ES-I3 (cell line): ENCODE measurements at regions not wholly inside any gene's neighbourhood (a gene's known extent, or its start where the extent isn't known, plus 50 kb on each side); places are given as distances from the start of the nearest gene placed in this dataset.

Experiments
- H3K36me3 ChIP-seq: 2 replicates; pipeline ENCODE4 v1.6.1; 2013; ENCODE audit warnings: mild to moderate bottlenecking, low read length, control low read depth, moderate library complexity; ENCODE audit not compliant: insufficient read depth
- H3K4me1 ChIP-seq: 2 replicates; pipeline ENCODE4 v1.6.1; 2013; ENCODE audit warnings: mild to moderate bottlenecking, control low read depth, low read length; ENCODE audit not compliant: insufficient read depth
- H3K9ac ChIP-seq: 2 replicates; pipeline ENCODE4 v1.6.1; 2013; ENCODE audit warnings: low read depth, mild to moderate bottlenecking, low read length, moderate library complexity
- H3K9me3 ChIP-seq: 2 replicates; pipeline ENCODE4 v1.6.1; 2013; ENCODE audit warnings: mild to moderate bottlenecking, low read length, moderate library complexity; ENCODE audit not compliant: control insufficient read depth, insufficient read depth

DNA sequence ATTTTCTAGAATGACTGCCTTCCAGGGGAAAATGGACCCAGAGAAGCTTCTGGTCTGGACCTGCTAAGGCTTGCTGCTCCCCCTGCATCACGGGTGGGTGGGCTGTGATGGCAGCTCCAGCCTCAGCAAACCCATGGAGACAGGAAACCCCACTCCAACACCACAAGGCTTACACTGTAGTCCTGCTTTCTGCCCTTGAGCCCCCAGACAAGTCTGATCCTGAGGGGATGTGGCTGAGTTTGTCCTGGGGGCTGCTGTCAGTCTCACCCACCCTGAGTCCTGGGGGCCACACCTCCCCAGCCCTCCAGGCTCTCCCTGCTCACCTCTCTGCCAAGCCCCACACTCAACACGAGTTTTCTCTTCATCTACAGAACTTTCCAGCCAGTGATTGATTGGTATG is 279.4 kb downstream of the EIPR1 start:
- no peaks in the 10 kb centered on the region for H3K9me3 ChIP-seq
- H3K4me1 ChIP-seq: no peaks in the 10 kb centered on the region
- H3K9ac ChIP-seq: no peak overlapping the region

GRCh38 chr2:3097804-3098203 is 279.8 kb downstream of the EIPR1 start:
- Histone ChIP-seq H3K9me3 (no peaks in the 10 kb centered on the region), H3K4me1 (no peaks in the 10 kb centered on the region)

More for the DNA sequence above, 279.4 kb downstream of the EIPR1 start:
- no peaks in the 10 kb centered on the region for H3K36me3 ChIP-seq

GRCh38 chr2:3094999-3095958 is 282.3 kb downstream of the EIPR1 start:
- Histone ChIP-seq H3K9me3 (no peaks in the 10 kb centered on the region; the same call in 1 of the 2 replicates), H3K9ac (no peak overlapping the region), H3K4me1 (no peaks in the 10 kb centered on the region), H3K36me3 (no peaks in the 10 kb centered on the region)

More at GRCh38 chr2:3097804-3098203, 279.8 kb downstream of the EIPR1 start:
- no peaks in the 10 kb centered on the region for H3K36me3 ChIP-seq
- no peak overlapping the region for H3K9ac ChIP-seq

DNA sequence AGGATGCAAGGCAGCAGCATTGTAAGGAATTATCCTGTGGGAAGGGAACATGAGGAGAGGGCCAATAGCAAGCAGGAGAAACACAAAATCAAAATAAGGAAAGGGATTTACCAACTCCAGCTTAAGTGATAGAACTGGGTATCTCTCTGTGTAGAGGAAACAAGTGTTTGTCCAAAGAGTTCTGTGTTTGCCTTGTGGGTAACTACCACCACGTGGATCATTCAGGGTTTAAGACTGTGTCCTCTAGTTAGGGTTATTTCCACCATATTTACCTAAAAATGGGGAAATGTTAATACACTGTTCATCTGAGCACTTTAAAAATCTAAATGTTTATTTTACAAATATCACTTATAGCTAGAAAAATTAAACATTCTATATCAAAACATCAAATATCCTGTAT is 283.3 kb downstream of the EIPR1 start:
- Histone ChIP-seq H3K36me3 (no peaks in the 10 kb centered on the region), H3K4me1 (no peaks in the 10 kb centered on the region), H3K9ac (no peak overlapping the region), H3K9me3 (no peaks in the 10 kb centered on the region; the same call in 1 of the 2 replicates)

GRCh38 chr2:3091696-3092095 is 285.9 kb downstream of the EIPR1 start:
- H3K4me1 ChIP-seq: no peaks in the 10 kb centered on the region
- H3K9me3 ChIP-seq: no peaks in the 10 kb centered on the region; the same call in 1 of the 2 replicates
- no peaks in the 10 kb centered on the region for H3K36me3 ChIP-seq
- H3K9ac ChIP-seq: no peak overlapping the region

- Histone ChIP-seq H3K9ac (no peak overlapping the region), H3K36me3 (no peaks in the 10 kb centered on the region), H3K4me1 (no peaks in the 10 kb centered on the region), H3K9me3 (no peaks in the 10 kb centered on the region)
These were observed 294.9 kb downstream of the EIPR1 start for GRCh38 chr2:3082705-3083104.

GRCh38 chr2:3079959-3080948 is 297.4 kb downstream of the EIPR1 start:
- Histone ChIP-seq H3K9ac (no peak overlapping the region), H3K36me3 (no peaks in the 10 kb centered on the region), H3K9me3 (no peaks in the 10 kb centered on the region), H3K4me1 (no peaks in the 10 kb centered on the region)

DNA sequence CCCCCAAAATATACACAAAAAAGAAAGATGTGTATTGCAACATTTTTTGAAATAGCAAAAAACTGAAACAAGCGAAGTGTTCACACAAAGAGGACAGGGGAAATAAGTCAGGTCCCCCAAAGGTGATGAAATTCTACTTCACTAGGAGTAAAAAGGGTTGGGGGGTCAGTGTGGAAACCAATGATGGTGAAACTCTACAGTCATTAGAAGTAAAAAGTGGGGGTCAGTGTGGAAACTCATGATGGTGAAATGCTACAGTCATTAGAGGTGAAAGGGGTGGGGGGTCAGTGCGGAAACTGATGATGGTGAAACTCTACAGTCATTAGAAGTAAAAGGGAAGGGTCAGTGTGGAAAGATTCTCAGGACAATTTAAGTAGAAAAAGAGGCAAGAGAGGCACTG is 298.2 kb downstream of the EIPR1 start:
- Histone ChIP-seq H3K9ac (no peak overlapping the region), H3K9me3 (no peaks in the 10 kb centered on the region), H3K4me1 (no peaks in the 10 kb centered on the region), H3K36me3 (no peaks in the 10 kb centered on the region)

DNA sequence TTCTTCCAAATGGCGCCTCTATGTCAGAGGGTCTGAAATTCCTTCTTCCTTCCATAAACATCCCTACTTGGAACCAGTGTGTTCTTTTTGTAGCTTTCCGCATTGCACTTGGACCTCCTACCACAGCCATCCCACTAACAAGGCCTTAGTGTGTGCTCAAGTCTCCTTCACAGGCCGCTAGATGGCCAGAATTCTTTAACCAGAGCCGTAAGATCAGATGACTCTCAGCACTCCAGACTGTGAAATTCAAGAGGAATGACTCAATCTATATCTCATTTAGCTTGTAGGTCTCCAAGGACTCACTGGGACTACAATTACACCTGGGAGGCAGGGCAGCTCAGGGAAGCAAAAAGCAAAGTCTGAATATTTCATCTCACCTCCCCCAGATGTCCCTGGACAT is 298.9 kb downstream of the EIPR1 start:
- Histone ChIP-seq H3K4me1 (no peaks in the 10 kb centered on the region), H3K9me3 (no peaks in the 10 kb centered on the region), H3K36me3 (no peaks in the 10 kb centered on the region), H3K9ac (no peak overlapping the region)

GRCh38 chr2:3076848-3077642 is 300.6 kb downstream of the EIPR1 start:
- H3K4me1 ChIP-seq: no peaks in the 10 kb centered on the region
- no peaks in the 10 kb centered on the region for H3K36me3 ChIP-seq
- H3K9ac ChIP-seq: no peak overlapping the region
- no peaks in the 10 kb centered on the region for H3K9me3 ChIP-seq

GRCh38 chr2:3075991-3076340 is 301.7 kb downstream of the EIPR1 start:
- Histone ChIP-seq H3K9ac (no peak overlapping the region), H3K9me3 (no peaks in the 10 kb centered on the region), H3K4me1 (no peaks in the 10 kb centered on the region), H3K36me3 (no peaks in the 10 kb centered on the region)

- Histone ChIP-seq H3K4me1 (no peaks in the 10 kb centered on the region), H3K9me3 (no peaks in the 10 kb centered on the region), H3K36me3 (no peaks in the 10 kb centered on the region), H3K9ac (no peak overlapping the region)
These were observed 302.2 kb downstream of the EIPR1 start for GRCh38 chr2:3075316-3075990.

- Histone ChIP-seq H3K9ac (no peak overlapping the region), H3K4me1 (no peaks in the 10 kb centered on the region), H3K9me3 (no peaks in the 10 kb centered on the region; the same call in 1 of the 2 replicates)
These were observed 303.9 kb downstream of the EIPR1 start for GRCh38 chr2:3073704-3074103.

More at GRCh38 chr2:3073704-3074103, 303.9 kb downstream of the EIPR1 start:
- no peaks in the 10 kb centered on the region for H3K36me3 ChIP-seq
